HCT116 (cell line): ENCODE measurements at regions not wholly inside any gene's neighbourhood (a gene's known extent, or its start where the extent isn't known, plus 50 kb on each side); places are given as distances from the start of the nearest gene placed in this dataset.

Source experiments
- ATAC-seq: fragments of 200-7000 bp; cut with Tn5 transposase; 2 replicates; pipeline ENCODE4 v1.9.1; 2020; ENCODE audit warnings: mild to moderate bottlenecking, moderate library complexity
- BruUV-seq: library from RNA; stranded (reverse); fragments of 400-500 nt; replicated peaks from 2 replicates; lab custom pipeline; 2021; lab: Mats Ljungman, UMichigan
- CTCF ChIA-PET: fragments of 300-600 bp; sonication (Branson Sonifier 250); formaldehyde crosslinking; loops from one replicate; lab custom pipeline; 2021; ENCODE audit warnings: antibody characterized with exemption; lab: Charles Lee
- POLR2A ChIA-PET: fragments of 300-600, 350-600 bp; sonication (Branson Sonifier 250); formaldehyde crosslinking; loops from one replicate; lab custom pipeline; 2021; ENCODE audit warnings: antibody characterized with exemption; lab: Charles Lee
- RAD21 ChIA-PET, 2 experiments: fragments of 300-600 bp; sonication (Branson Sonifier 250); formaldehyde crosslinking; loops; one replicate each; lab custom pipeline; 2023; ENCODE audit warnings: low total read pairs in 2 of 2; ENCODE audit not compliant: uncharacterized antibody in 2 of 2, unreplicated experiment in 2 of 2, low non-redundant PET in 1 of 2; lab: Charles Lee
- DNase-seq: peaks from one replicate; pipeline ENCODE4 v3.0.0-alpha.2; 2010; ENCODE audit warnings: low read depth, low spot score
- H2AFZ ChIP-seq: fragments of 200-600 bp; shearing (Covaris generic), sonication (generic); 2 replicates; pipeline ENCODE4 v1.6.1; 2017; ENCODE audit warnings: low read depth, mixed run types, mixed read lengths, antibody characterized with exemption, low read length; ENCODE audit not compliant: poor library complexity, severe bottlenecking
- H3K27ac ChIP-seq: 2 replicates; pipeline ENCODE4 v1.5.1; 2012; ENCODE audit warnings: low read depth, low read length
- H3K27me3 ChIP-seq: fragments of 200-600 bp; sonication (generic); 2 replicates; pipeline ENCODE4 v1.6.1; 2016; ENCODE audit warnings: mixed run types, low read length, mixed read lengths; ENCODE audit not compliant: insufficient read depth
- H3K36me3 ChIP-seq, 2 experiments: fragments of 200-500 bp in 1 of 2; fragments of 200-600 bp in 1 of 2; sonication (Bioruptor generic) in 1 of 2; sonication (generic) in 1 of 2; 2 replicates each; pipeline versions ENCODE4 v1.5.1 to v1.6.1; 2014 to 2016; ENCODE audit warnings: low read length in 2 of 2, inconsistent platforms in 1 of 2, mixed read lengths in 1 of 2, mixed run types in 1 of 2; ENCODE audit not compliant: insufficient read depth in 2 of 2, control insufficient read depth in 1 of 2
- H3K4me1 ChIP-seq, 2 experiments: fragments of 200-600 bp in 1 of 2; sonication (generic) in 1 of 2; 2 replicates each; pipeline versions ENCODE4 v1.5.1 to v1.6.1; 2012 to 2017; ENCODE audit warnings: low read length in 2 of 2, inconsistent platforms in 1 of 2, mild to moderate bottlenecking in 1 of 2, mixed read lengths in 1 of 2, mixed run types in 1 of 2, moderate library complexity in 1 of 2; ENCODE audit not compliant: insufficient read depth in 2 of 2, control insufficient read depth in 1 of 2
- H3K4me2 ChIP-seq: fragments of 200-600 bp; sonication (generic); 2 replicates; pipeline ENCODE4 v1.6.1; 2017; ENCODE audit warnings: mixed run types, low read length, mixed read lengths
- H3K4me3 ChIP-seq, 2 experiments: fragments of 200-600 bp in 1 of 2; sonication (generic) in 1 of 2; replicated peaks in 1 of 2; 2 replicates each; pipeline ENCODE4 v1.5.1; 2011 to 2016; ENCODE audit warnings: low read length in 2 of 2, control low read depth in 1 of 2, low read depth in 1 of 2, mild to moderate bottlenecking in 1 of 2, mixed read lengths in 1 of 2, mixed run types in 1 of 2
- H3K79me2 ChIP-seq: fragments of 200-600 bp; sonication (generic); 2 replicates; pipeline ENCODE4 v1.6.1; 2017; ENCODE audit warnings: mild to moderate bottlenecking, mixed run types, low read length, moderate library complexity, mixed read lengths; ENCODE audit not compliant: insufficient read depth
- H3K9ac ChIP-seq: fragments of 200-600 bp; sonication (generic); 2 replicates; pipeline ENCODE4 v1.6.1; 2016; ENCODE audit warnings: low read length, mixed read lengths
- H3K9me2 ChIP-seq: fragments of 200-600 bp; sonication (generic), shearing (Covaris generic); 2 replicates; pipeline ENCODE4 v1.6.1; 2017; ENCODE audit warnings: mixed run types, mild to moderate bottlenecking, moderate library complexity; ENCODE audit not compliant: insufficient read depth
- H3K9me3 ChIP-seq, 2 experiments: fragments of 200-500 bp in 1 of 2; fragments of 200-600 bp in 1 of 2; sonication (Bioruptor generic) in 1 of 2; sonication (generic) in 1 of 2; 2 replicates each; pipeline ENCODE4 v1.6.1; 2014 to 2017; ENCODE audit warnings: low read length in 2 of 2, mixed read lengths in 2 of 2, inconsistent platforms in 1 of 2, low read depth in 1 of 2, mild to moderate bottlenecking in 1 of 2, mixed run types in 1 of 2, moderate library complexity in 1 of 2; ENCODE audit not compliant: control insufficient read depth in 1 of 2, insufficient read depth in 1 of 2
- H4K20me1 ChIP-seq: fragments of 200-600 bp; sonication (generic), shearing (Covaris generic); 2 replicates; pipeline ENCODE4 v1.6.1; 2017; ENCODE audit warnings: mixed run types, mild to moderate bottlenecking, moderate library complexity; ENCODE audit not compliant: insufficient read depth
- CBX3 ChIP-seq: IDR thresholded peaks from 2 replicates; pipeline ENCODE4 v1.6.1; 2012; ENCODE audit warnings: low read depth
- CEBPB ChIP-seq: IDR thresholded peaks from 2 replicates; pipeline ENCODE4 v1.6.1; 2012; ENCODE audit warnings: low read depth
- EGR1 ChIP-seq: IDR thresholded peaks from 2 replicates; pipeline ENCODE4 v1.6.1; 2012; ENCODE audit warnings: low read depth
- ELF1 ChIP-seq: IDR thresholded peaks from 2 replicates; pipeline ENCODE4 v1.6.1; 2012; ENCODE audit warnings: low read depth, borderline replicate concordance
- JUND ChIP-seq: IDR thresholded peaks from 2 replicates; pipeline ENCODE4 v1.6.1; 2012
- REST ChIP-seq: IDR thresholded peaks from 2 replicates; pipeline ENCODE4 v1.6.1; 2012; ENCODE audit warnings: low read depth
- TCF7L2 ChIP-seq: IDR thresholded peaks from 2 replicates; pipeline ENCODE4 v1.7.0; 2011; ENCODE audit warnings: borderline replicate concordance, inconsistent platforms; ENCODE audit not compliant: insufficient read depth, insufficient read length; ENCODE audit errors: extremely low read depth
- YY1 ChIP-seq: IDR thresholded peaks from 2 replicates; pipeline ENCODE4 v1.6.1; 2011; ENCODE audit warnings: low read length, low read depth, moderate library complexity, mild to moderate bottlenecking; ENCODE audit not compliant: insufficient replicate concordance; ENCODE audit errors: extremely low read depth
- intact Hi-C: fragments of 100-400 bp; cut with micrococcal nuclease; formaldehyde crosslinking; loops from 2 replicates; pipeline ENCODE4 v1.10.0; 2022

GRCh38 chr1:238648751-238649150 is 737.6 kb upstream of the CHRM3 start:
- no peaks in the 10 kb centered on the region for H3K4me1 ChIP-seq
- no peaks in the 10 kb centered on the region for H3K9me2 ChIP-seq
- no peak overlapping the region for H3K9ac ChIP-seq
- BruUV-seq: no TSS peak
- H3K36me3 ChIP-seq: no peaks in the 10 kb centered on the region
- no peaks in the 10 kb centered on the region for H3K79me2 ChIP-seq
- H3K9me3 ChIP-seq: peaks cover 5 to 8% of the 10 kb centered on the region in 2 experiments; a peak in 2 of 4 replicates
- CTCF ChIA-PET: no interaction called here
- H2AFZ ChIP-seq: no peak overlapping the region
- TF ChIP-seq CBX3: no peak
- TF ChIP-seq REST: no peak
- TF ChIP-seq TCF7L2: no peak
- no peak for TF ChIP-seq JUND
- no peak for TF ChIP-seq ELF1
- TF ChIP-seq EGR1: no peak
- no peak for TF ChIP-seq CEBPB
- no peak for TF ChIP-seq YY1
- TF ChIP-seq, all 23 proteins: peak for 0
- DNase-seq (no peak), ATAC-seq (no peak)
- ChIA-PET RAD21 (no interaction called here), POLR2A (no interaction called here)
- intact Hi-C loops: no loop called here
- Histone ChIP-seq H3K27me3 (no peaks in the 10 kb centered on the region), H3K27ac (no peak overlapping the region), H3K4me3 (no peak overlapping the region), H4K20me1 (no peaks in the 10 kb centered on the region; the same call in 1 of the 2 replicates), H3K4me2 (no peak overlapping the region)
